Ovary (tissue), 3 donors: ENCODE measurements at regions not wholly inside any gene's neighbourhood (a gene's known extent, or its start where the extent isn't known, plus 50 kb on each side); places are given as distances from the start of the nearest gene placed in this dataset.

ENCODE experiments used
- EP300 ChIP-seq: sonication (generic); formaldehyde crosslinking; IDR thresholded peaks from one replicate; pipeline ENCODE4 v1.6.1; 2017; ENCODE audit warnings: antibody characterized with exemption
- POLR2A ChIP-seq: fragments of 450-650 bp; IDR thresholded peaks from one replicate; pipeline ENCODE4 v1.6.1; 2017; ENCODE audit warnings: antibody characterized with exemption, mild to moderate bottlenecking, moderate library complexity
- TF ChIP-seq, protein P1 (sequence below), 3 donors: fragments of 450-650 bp in 2 of 3; fragments of 200-600 bp in 1 of 3; IDR thresholded peaks; one replicate each; pipeline versions ENCODE4 v1.5.1 to v1.8.0; 2016 to 2022; ENCODE audit warnings: antibody characterized with exemption in 3 of 3, mild to moderate bottlenecking in 1 of 3
- donor health status: DM: no; HTN: no; CAD: no.

GRCh38 chr6:144471986-144472385 is 186.9 kb downstream of the UTRN start:
- TF ChIP-seq, protein P1, sequence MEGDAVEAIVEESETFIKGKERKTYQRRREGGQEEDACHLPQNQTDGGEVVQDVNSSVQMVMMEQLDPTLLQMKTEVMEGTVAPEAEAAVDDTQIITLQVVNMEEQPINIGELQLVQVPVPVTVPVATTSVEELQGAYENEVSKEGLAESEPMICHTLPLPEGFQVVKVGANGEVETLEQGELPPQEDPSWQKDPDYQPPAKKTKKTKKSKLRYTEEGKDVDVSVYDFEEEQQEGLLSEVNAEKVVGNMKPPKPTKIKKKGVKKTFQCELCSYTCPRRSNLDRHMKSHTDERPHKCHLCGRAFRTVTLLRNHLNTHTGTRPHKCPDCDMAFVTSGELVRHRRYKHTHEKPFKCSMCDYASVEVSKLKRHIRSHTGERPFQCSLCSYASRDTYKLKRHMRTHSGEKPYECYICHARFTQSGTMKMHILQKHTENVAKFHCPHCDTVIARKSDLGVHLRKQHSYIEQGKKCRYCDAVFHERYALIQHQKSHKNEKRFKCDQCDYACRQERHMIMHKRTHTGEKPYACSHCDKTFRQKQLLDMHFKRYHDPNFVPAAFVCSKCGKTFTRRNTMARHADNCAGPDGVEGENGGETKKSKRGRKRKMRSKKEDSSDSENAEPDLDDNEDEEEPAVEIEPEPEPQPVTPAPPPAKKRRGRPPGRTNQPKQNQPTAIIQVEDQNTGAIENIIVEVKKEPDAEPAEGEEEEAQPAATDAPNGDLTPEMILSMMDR (IDR thresholded peaks at IDR 0.05) = no peak
- no peak for TF ChIP-seq POLR2A
- TF ChIP-seq EP300 = no peak
